ENCODE measurements at regions not wholly inside any gene's neighbourhood (a gene's known extent, or its start where the extent isn't known, plus 50 kb on each side); places are given as distances from the start of the nearest gene placed in this dataset.
A peak's percentile ranks its signal among the peaks of the same experiment; 100 is the strongest.

GRCh38 chr11:103566116-103566515, 456.9 kb downstream of the DYNC2H1 start:
- Histone ChIP-seq H3K9me3 (ENCODE audit: low read length) (no peaks in the 10 kb centered on the region), H3K4me3 (ENCODE audit: low read length) (no peak overlapping the region), H3K9me2 (ENCODE audit: insufficient read depth, low read length) (no peaks in the 10 kb centered on the region), H3K27ac (ENCODE audit: low read length) (no peak overlapping the region), H3K36me3 (ENCODE audit: insufficient read depth, low read length) (no peaks in the 10 kb centered on the region), H2AFZ (ENCODE audit: low read depth, low read length) (no peak overlapping the region), H4K20me1 (ENCODE audit: insufficient read depth) (no peaks in the 10 kb centered on the region), H3K79me2 (replicated peaks; ENCODE audit: insufficient read depth, low read length) (no peaks in the 10 kb centered on the region), H3K4me2 (ENCODE audit: low read length) (no peak overlapping the region), H3K9ac (ENCODE audit: low read length) (no peak overlapping the region), H3F3A (ENCODE audit: insufficient read depth, low read length, poor library complexity, severe bottlenecking) (no peaks in the 10 kb centered on the region), H3K27me3 (ENCODE audit: insufficient read depth, low read depth, low read length) (no peaks in the 10 kb centered on the region)
- no peak for TF ChIP-seq EZH2 (IDR thresholded peaks at IDR 0.05; ENCODE audit: borderline replicate concordance, insufficient read depth, low read length, poor library complexity, severe bottlenecking)
- no peak for TF ChIP-seq TAF1 (IDR thresholded peaks at IDR 0.05; ENCODE audit: low read depth)
- TF ChIP-seq SMC3 (conservative IDR thresholded peaks at IDR 0.05; ENCODE audit: poor library complexity): no peak
- no peak for TF ChIP-seq CTCF (IDR thresholded peaks at IDR 0.05; ENCODE audit: poor library complexity, severe bottlenecking)
- TF ChIP-seq MXI1 (conservative IDR thresholded peaks at IDR 0.05; ENCODE audit: poor library complexity, severe bottlenecking): no peak
- TF ChIP-seq POLR2AphosphoS5 (IDR thresholded peaks at IDR 0.05): no peak
- no peak for TF ChIP-seq EP300 (conservative IDR thresholded peaks at IDR 0.05; ENCODE audit: poor library complexity, severe bottlenecking)
- TF ChIP-seq RAD21 (conservative IDR thresholded peaks at IDR 0.05): no peak
- no peak for TF ChIP-seq REST (IDR thresholded peaks at IDR 0.05; ENCODE audit: borderline replicate concordance)

- Histone ChIP-seq H3K36me3 (ENCODE audit: insufficient read depth, low read length) (no peaks in the 10 kb centered on the region), H3K9me2 (ENCODE audit: insufficient read depth, low read length) (no peaks in the 10 kb centered on the region), H3K9me3 (ENCODE audit: low read length) (no peaks in the 10 kb centered on the region), H3K79me2 (replicated peaks; ENCODE audit: insufficient read depth, low read length) (no peaks in the 10 kb centered on the region), H3K4me3 (ENCODE audit: low read length) (peak overlapping the region; percentile 54), H3K4me2 (ENCODE audit: low read length) (peak overlapping the region; percentile 53), H2AFZ (ENCODE audit: low read depth, low read length) (no peak overlapping the region), H3K9ac (ENCODE audit: low read length) (peak overlapping the region; percentile 2), H3F3A (ENCODE audit: insufficient read depth, low read length, poor library complexity, severe bottlenecking) (no peaks in the 10 kb centered on the region), H3K27ac (ENCODE audit: low read length) (peak overlapping the region; percentile 55), H4K20me1 (ENCODE audit: insufficient read depth) (no peaks in the 10 kb centered on the region), H3K27me3 (ENCODE audit: insufficient read depth, low read depth, low read length) (no peaks in the 10 kb centered on the region)
- TF ChIP-seq MXI1 (conservative IDR thresholded peaks at IDR 0.05; ENCODE audit: poor library complexity, severe bottlenecking): no peak
- TF ChIP-seq CTCF (IDR thresholded peaks at IDR 0.05; ENCODE audit: poor library complexity, severe bottlenecking): no peak
- TF ChIP-seq TAF1 (IDR thresholded peaks at IDR 0.05; ENCODE audit: low read depth): no peak
- TF ChIP-seq SMC3 (conservative IDR thresholded peaks at IDR 0.05; ENCODE audit: poor library complexity): no peak
- TF ChIP-seq EZH2 (IDR thresholded peaks at IDR 0.05; ENCODE audit: borderline replicate concordance, insufficient read depth, low read length, poor library complexity, severe bottlenecking): no peak
- TF ChIP-seq RAD21 (conservative IDR thresholded peaks at IDR 0.05): no peak
- no peak for TF ChIP-seq EP300 (conservative IDR thresholded peaks at IDR 0.05; ENCODE audit: poor library complexity, severe bottlenecking)
- no peak for TF ChIP-seq POLR2AphosphoS5 (IDR thresholded peaks at IDR 0.05)
- no peak for TF ChIP-seq REST (IDR thresholded peaks at IDR 0.05; ENCODE audit: borderline replicate concordance)
These were observed 454.7 kb upstream of the DDI1 start for GRCh38 chr11:103581760-103582159.
